Neural cell (in vitro differentiated cells): ENCODE measurements at regions not wholly inside any gene's neighbourhood (a gene's known extent, or its start where the extent isn't known, plus 50 kb on each side); places are given as distances from the start of the nearest gene placed in this dataset.

Source experiments
- CTCF ChIP-seq: fragments of 450-650 bp; IDR thresholded peaks from 2 replicates; pipeline ENCODE4 v1.5.1; 2014; ENCODE audit warnings: antibody characterized with exemption, mild to moderate bottlenecking, moderate library complexity; ENCODE audit not compliant: poor library complexity, severe bottlenecking
- EP300 ChIP-seq: fragments of 450-650 bp; conservative IDR thresholded peaks from 2 replicates; pipeline ENCODE4 v1.6.1; 2014; ENCODE audit warnings: antibody characterized with exemption, mild to moderate bottlenecking, moderate library complexity; ENCODE audit not compliant: poor library complexity, severe bottlenecking
- EZH2 ChIP-seq: fragments of 200-600, 300-800 bp; shearing (Covaris generic), sonication (generic); IDR thresholded peaks from 2 replicates; pipeline ENCODE4 v1.6.1; 2014; ENCODE audit warnings: antibody characterized with exemption, low read length, borderline replicate concordance, mild to moderate bottlenecking; ENCODE audit not compliant: insufficient read depth, poor library complexity, severe bottlenecking
- POLR2AphosphoS5 ChIP-seq: IDR thresholded peaks from 2 replicates; pipeline ENCODE4 v1.6.1; 2012
- TAF1 ChIP-seq: IDR thresholded peaks from 2 replicates; pipeline ENCODE4 v1.6.1; 2012; ENCODE audit warnings: low read depth

GRCh38 chr11:119481667-119482400, 58.9 kb upstream of the THY1 start:
- TF ChIP-seq CTCF (no peak), POLR2AphosphoS5 (no peak), EP300 (no peak), EZH2 (no peak), TAF1 (no peak)
